HCT116 (cell line): ENCODE measurements at regions not wholly inside any gene's neighbourhood (a gene's known extent, or its start where the extent isn't known, plus 50 kb on each side); places are given as distances from the start of the nearest gene placed in this dataset.

Experiments used
- ATAC-seq: fragments of 200-7000 bp; cut with Tn5 transposase; 2 replicates; pipeline ENCODE4 v1.9.1; 2020; ENCODE audit warnings: mild to moderate bottlenecking, moderate library complexity
- BruUV-seq: library from RNA; stranded (reverse); fragments of 400-500 nt; replicated peaks from 2 replicates; lab custom pipeline; 2021; lab: Mats Ljungman, UMichigan
- CTCF ChIA-PET: fragments of 300-600 bp; sonication (Branson Sonifier 250); formaldehyde crosslinking; loops from one replicate; lab custom pipeline; 2021; ENCODE audit warnings: antibody characterized with exemption; lab: Charles Lee
- POLR2A ChIA-PET: fragments of 300-600, 350-600 bp; sonication (Branson Sonifier 250); formaldehyde crosslinking; loops from one replicate; lab custom pipeline; 2021; ENCODE audit warnings: antibody characterized with exemption; lab: Charles Lee
- RAD21 ChIA-PET, 2 experiments: fragments of 300-600 bp; sonication (Branson Sonifier 250); formaldehyde crosslinking; loops; one replicate each; lab custom pipeline; 2023; ENCODE audit warnings: low total read pairs in 2 of 2; ENCODE audit not compliant: uncharacterized antibody in 2 of 2, unreplicated experiment in 2 of 2, low non-redundant PET in 1 of 2; lab: Charles Lee
- DNase-seq: peaks from one replicate; pipeline ENCODE4 v3.0.0-alpha.2; 2010; ENCODE audit warnings: low read depth, low spot score
- H2AFZ ChIP-seq: fragments of 200-600 bp; shearing (Covaris generic), sonication (generic); 2 replicates; pipeline ENCODE4 v1.6.1; 2017; ENCODE audit warnings: low read depth, mixed run types, mixed read lengths, antibody characterized with exemption, low read length; ENCODE audit not compliant: poor library complexity, severe bottlenecking
- H3K27ac ChIP-seq: 2 replicates; pipeline ENCODE4 v1.5.1; 2012; ENCODE audit warnings: low read depth, low read length
- H3K27me3 ChIP-seq: fragments of 200-600 bp; sonication (generic); 2 replicates; pipeline ENCODE4 v1.6.1; 2016; ENCODE audit warnings: mixed run types, low read length, mixed read lengths; ENCODE audit not compliant: insufficient read depth
- H3K36me3 ChIP-seq, 2 experiments: fragments of 200-500 bp in 1 of 2; fragments of 200-600 bp in 1 of 2; sonication (Bioruptor generic) in 1 of 2; sonication (generic) in 1 of 2; 2 replicates each; pipeline versions ENCODE4 v1.5.1 to v1.6.1; 2014 to 2016; ENCODE audit warnings: low read length in 2 of 2, inconsistent platforms in 1 of 2, mixed read lengths in 1 of 2, mixed run types in 1 of 2; ENCODE audit not compliant: insufficient read depth in 2 of 2, control insufficient read depth in 1 of 2
- H3K4me1 ChIP-seq, 2 experiments: fragments of 200-600 bp in 1 of 2; sonication (generic) in 1 of 2; 2 replicates each; pipeline versions ENCODE4 v1.5.1 to v1.6.1; 2012 to 2017; ENCODE audit warnings: low read length in 2 of 2, inconsistent platforms in 1 of 2, mild to moderate bottlenecking in 1 of 2, mixed read lengths in 1 of 2, mixed run types in 1 of 2, moderate library complexity in 1 of 2; ENCODE audit not compliant: insufficient read depth in 2 of 2, control insufficient read depth in 1 of 2
- H3K4me2 ChIP-seq: fragments of 200-600 bp; sonication (generic); 2 replicates; pipeline ENCODE4 v1.6.1; 2017; ENCODE audit warnings: mixed run types, low read length, mixed read lengths
- H3K4me3 ChIP-seq, 2 experiments: fragments of 200-600 bp in 1 of 2; sonication (generic) in 1 of 2; replicated peaks in 1 of 2; 2 replicates each; pipeline ENCODE4 v1.5.1; 2011 to 2016; ENCODE audit warnings: low read length in 2 of 2, control low read depth in 1 of 2, low read depth in 1 of 2, mild to moderate bottlenecking in 1 of 2, mixed read lengths in 1 of 2, mixed run types in 1 of 2
- H3K79me2 ChIP-seq: fragments of 200-600 bp; sonication (generic); 2 replicates; pipeline ENCODE4 v1.6.1; 2017; ENCODE audit warnings: mild to moderate bottlenecking, mixed run types, low read length, moderate library complexity, mixed read lengths; ENCODE audit not compliant: insufficient read depth
- H3K9ac ChIP-seq: fragments of 200-600 bp; sonication (generic); 2 replicates; pipeline ENCODE4 v1.6.1; 2016; ENCODE audit warnings: low read length, mixed read lengths
- H3K9me2 ChIP-seq: fragments of 200-600 bp; sonication (generic), shearing (Covaris generic); 2 replicates; pipeline ENCODE4 v1.6.1; 2017; ENCODE audit warnings: mixed run types, mild to moderate bottlenecking, moderate library complexity; ENCODE audit not compliant: insufficient read depth
- H3K9me3 ChIP-seq, 2 experiments: fragments of 200-500 bp in 1 of 2; fragments of 200-600 bp in 1 of 2; sonication (Bioruptor generic) in 1 of 2; sonication (generic) in 1 of 2; 2 replicates each; pipeline ENCODE4 v1.6.1; 2014 to 2017; ENCODE audit warnings: low read length in 2 of 2, mixed read lengths in 2 of 2, inconsistent platforms in 1 of 2, low read depth in 1 of 2, mild to moderate bottlenecking in 1 of 2, mixed run types in 1 of 2, moderate library complexity in 1 of 2; ENCODE audit not compliant: control insufficient read depth in 1 of 2, insufficient read depth in 1 of 2
- H4K20me1 ChIP-seq: fragments of 200-600 bp; sonication (generic), shearing (Covaris generic); 2 replicates; pipeline ENCODE4 v1.6.1; 2017; ENCODE audit warnings: mixed run types, mild to moderate bottlenecking, moderate library complexity; ENCODE audit not compliant: insufficient read depth
- CEBPB ChIP-seq: IDR thresholded peaks from 2 replicates; pipeline ENCODE4 v1.6.1; 2012; ENCODE audit warnings: low read depth
- EZH2 ChIP-seq: fragments of 200-600 bp; sonication (generic); IDR thresholded peaks from 2 replicates; pipeline ENCODE4 v1.6.1; 2017; ENCODE audit warnings: antibody characterized with exemption, mixed run types
- EZH2phosphoT487 ChIP-seq: fragments of 200-600 bp; IDR thresholded peaks from 2 replicates; pipeline ENCODE4 v1.6.1; 2018; ENCODE audit warnings: antibody characterized with exemption, borderline replicate concordance
- JUND ChIP-seq: IDR thresholded peaks from 2 replicates; pipeline ENCODE4 v1.6.1; 2012
- POLR2A ChIP-seq: IDR thresholded peaks from 2 replicates; pipeline ENCODE4 v1.7.0; 2011; ENCODE audit warnings: borderline replicate concordance; ENCODE audit not compliant: insufficient read depth, insufficient read length; ENCODE audit errors: extremely low read depth
- POLR2AphosphoS5 ChIP-seq: IDR thresholded peaks from 2 replicates; pipeline ENCODE4 v1.6.1; 2011; ENCODE audit warnings: mild to moderate bottlenecking, low read depth, low read length, moderate library complexity
- SP1 ChIP-seq: IDR thresholded peaks from 2 replicates; pipeline ENCODE4 v1.6.1; 2012; ENCODE audit warnings: low read depth
- SRF ChIP-seq: IDR thresholded peaks from 2 replicates; pipeline ENCODE4 v1.6.1; 2012; ENCODE audit warnings: low read depth
- YY1 ChIP-seq: IDR thresholded peaks from 2 replicates; pipeline ENCODE4 v1.6.1; 2011; ENCODE audit warnings: low read length, low read depth, moderate library complexity, mild to moderate bottlenecking; ENCODE audit not compliant: insufficient replicate concordance; ENCODE audit errors: extremely low read depth
- ZFX ChIP-seq: fragments of 450-650 bp; IDR thresholded peaks from 2 replicates; pipeline ENCODE4 v1.6.1; 2017
- intact Hi-C: fragments of 100-400 bp; cut with micrococcal nuclease; formaldehyde crosslinking; loops from 2 replicates; pipeline ENCODE4 v1.10.0; 2022
- TF ChIP-seq, protein P1 (sequence below): IDR thresholded peaks from 2 replicates; pipeline ENCODE4 v1.6.1; 2011; ENCODE audit warnings: mild to moderate bottlenecking, low read length, moderate library complexity; ENCODE audit not compliant: insufficient replicate concordance; ENCODE audit errors: extremely low read depth
- TF ChIP-seq, protein P2 (sequence below): IDR thresholded peaks from 2 replicates; pipeline ENCODE4 v1.6.1; 2012
- TF ChIP-seq, protein P3 (sequence below): IDR thresholded peaks from 2 replicates; pipeline ENCODE4 v1.6.1; 2012; ENCODE audit warnings: low read depth
- TF ChIP-seq, protein P4 (sequence below), 3 experiments: fragments of 200-600 bp in 1 of 3; sonication (generic) in 1 of 3; IDR thresholded peaks in 2 of 3; conservative IDR thresholded peaks in 1 of 3; 2 replicates each; pipeline ENCODE4 v1.5.1; 2012 to 2017; ENCODE audit warnings: low read depth in 2 of 3, low read length in 2 of 3, antibody characterized with exemption in 1 of 3, borderline replicate concordance in 1 of 3, control low read depth in 1 of 3, mild to moderate bottlenecking in 1 of 3, mixed read lengths in 1 of 3, mixed run types in 1 of 3, moderate library complexity in 1 of 3; ENCODE audit not compliant: insufficient read depth in 1 of 3

DNA sequence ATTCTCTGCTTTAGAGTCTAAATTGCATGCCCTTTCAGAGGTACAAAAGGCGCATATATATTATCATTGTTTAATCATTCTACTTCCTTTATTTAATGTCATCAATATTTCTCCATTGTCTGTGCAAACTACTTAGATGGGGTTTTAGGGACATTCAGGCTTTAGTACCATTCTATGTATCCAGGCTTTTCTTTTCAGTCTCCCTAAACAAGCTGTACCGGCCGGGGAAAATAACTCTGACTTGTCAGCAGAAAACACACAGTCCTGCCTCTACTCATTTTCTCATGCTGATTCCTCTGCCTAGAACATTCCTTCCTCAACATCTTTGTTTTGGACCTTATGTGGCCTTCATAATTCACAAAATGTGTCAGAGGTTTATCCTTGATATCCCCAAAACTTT lies 392.1 kb upstream of the DAB2 start (continued):
- TF ChIP-seq POLR2AphosphoS5 (no peak), EZH2phosphoT487 (no peak), ZFX (no peak), SRF (no peak)
- TF ChIP-seq, protein P1, sequence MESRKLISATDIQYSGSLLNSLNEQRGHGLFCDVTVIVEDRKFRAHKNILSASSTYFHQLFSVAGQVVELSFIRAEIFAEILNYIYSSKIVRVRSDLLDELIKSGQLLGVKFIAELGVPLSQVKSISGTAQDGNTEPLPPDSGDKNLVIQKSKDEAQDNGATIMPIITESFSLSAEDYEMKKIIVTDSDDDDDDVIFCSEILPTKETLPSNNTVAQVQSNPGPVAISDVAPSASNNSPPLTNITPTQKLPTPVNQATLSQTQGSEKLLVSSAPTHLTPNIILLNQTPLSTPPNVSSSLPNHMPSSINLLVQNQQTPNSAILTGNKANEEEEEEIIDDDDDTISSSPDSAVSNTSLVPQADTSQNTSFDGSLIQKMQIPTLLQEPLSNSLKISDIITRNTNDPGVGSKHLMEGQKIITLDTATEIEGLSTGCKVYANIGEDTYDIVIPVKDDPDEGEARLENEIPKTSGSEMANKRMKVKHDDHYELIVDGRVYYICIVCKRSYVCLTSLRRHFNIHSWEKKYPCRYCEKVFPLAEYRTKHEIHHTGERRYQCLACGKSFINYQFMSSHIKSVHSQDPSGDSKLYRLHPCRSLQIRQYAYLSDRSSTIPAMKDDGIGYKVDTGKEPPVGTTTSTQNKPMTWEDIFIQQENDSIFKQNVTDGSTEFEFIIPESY, result no peak
- TF ChIP-seq, all 23 proteins: peak for 0

DNA sequence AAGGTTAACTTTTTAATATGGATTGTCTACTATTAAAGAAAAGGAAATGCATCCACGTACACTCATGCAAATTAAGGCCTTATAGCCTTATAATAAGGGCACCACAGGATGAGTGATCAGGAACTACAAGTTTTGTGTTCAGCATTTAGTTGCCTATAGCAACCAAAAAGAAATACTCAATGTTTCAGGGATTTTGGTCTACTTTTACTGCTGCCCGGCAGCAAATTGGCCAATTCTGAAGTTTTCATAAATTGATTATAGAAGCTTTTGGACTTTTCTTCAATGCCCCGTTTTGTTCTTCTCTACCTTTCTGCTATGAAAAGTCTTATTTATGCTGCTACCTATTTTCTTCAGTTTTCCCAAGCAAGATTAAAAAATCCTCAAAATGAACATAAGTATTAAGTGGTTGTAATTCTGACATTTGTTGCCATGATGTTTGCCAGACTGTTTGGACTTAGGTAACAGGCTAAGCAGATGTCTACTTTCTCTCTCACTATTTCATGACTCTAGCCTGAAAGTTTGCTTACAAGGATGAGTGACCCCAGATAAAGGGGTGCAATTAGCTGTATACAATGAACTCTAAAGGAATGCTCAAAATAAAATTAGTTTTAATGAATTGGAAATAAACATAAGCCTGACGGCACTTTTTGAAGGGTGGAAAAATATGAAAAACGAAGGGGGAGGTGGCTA lies 391.5 kb upstream of the DAB2 start:
- H3K4me1 ChIP-seq, result no peaks in the 10 kb centered on the region
- no peaks in the 10 kb centered on the region for H3K79me2 ChIP-seq
- H3K9me3 ChIP-seq, result no peaks in the 10 kb centered on the region
- POLR2A ChIA-PET, result no interaction called here
- no peaks in the 10 kb centered on the region for H3K27me3 ChIP-seq
- H4K20me1 ChIP-seq, result no peaks in the 10 kb centered on the region
- intact Hi-C loops, result no loop called here
- H3K9me2 ChIP-seq, result no peaks in the 10 kb centered on the region
- H3K4me2 ChIP-seq, result no peak overlapping the region
- RAD21 ChIA-PET, result no interaction called here
- H3K9ac ChIP-seq, result no peak overlapping the region
- ATAC-seq (no peak), DNase-seq (no peak)
- no peaks in the 10 kb centered on the region for H3K36me3 ChIP-seq
- no peak overlapping the region for H3K27ac ChIP-seq
- no peak overlapping the region for H3K4me3 ChIP-seq
- BruUV-seq, result no TSS peak
- H2AFZ ChIP-seq, result no peak overlapping the region
- CTCF ChIA-PET, result no interaction called here
- TF ChIP-seq, protein P2, sequence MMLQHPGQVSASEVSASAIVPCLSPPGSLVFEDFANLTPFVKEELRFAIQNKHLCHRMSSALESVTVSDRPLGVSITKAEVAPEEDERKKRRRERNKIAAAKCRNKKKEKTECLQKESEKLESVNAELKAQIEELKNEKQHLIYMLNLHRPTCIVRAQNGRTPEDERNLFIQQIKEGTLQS, result no peak
- TF ChIP-seq SP1 (no peak), CEBPB (no peak), JUND (no peak), POLR2A (no peak), YY1 (no peak), ZFX (no peak), EZH2 (no peak)
- TF ChIP-seq, protein P3, sequence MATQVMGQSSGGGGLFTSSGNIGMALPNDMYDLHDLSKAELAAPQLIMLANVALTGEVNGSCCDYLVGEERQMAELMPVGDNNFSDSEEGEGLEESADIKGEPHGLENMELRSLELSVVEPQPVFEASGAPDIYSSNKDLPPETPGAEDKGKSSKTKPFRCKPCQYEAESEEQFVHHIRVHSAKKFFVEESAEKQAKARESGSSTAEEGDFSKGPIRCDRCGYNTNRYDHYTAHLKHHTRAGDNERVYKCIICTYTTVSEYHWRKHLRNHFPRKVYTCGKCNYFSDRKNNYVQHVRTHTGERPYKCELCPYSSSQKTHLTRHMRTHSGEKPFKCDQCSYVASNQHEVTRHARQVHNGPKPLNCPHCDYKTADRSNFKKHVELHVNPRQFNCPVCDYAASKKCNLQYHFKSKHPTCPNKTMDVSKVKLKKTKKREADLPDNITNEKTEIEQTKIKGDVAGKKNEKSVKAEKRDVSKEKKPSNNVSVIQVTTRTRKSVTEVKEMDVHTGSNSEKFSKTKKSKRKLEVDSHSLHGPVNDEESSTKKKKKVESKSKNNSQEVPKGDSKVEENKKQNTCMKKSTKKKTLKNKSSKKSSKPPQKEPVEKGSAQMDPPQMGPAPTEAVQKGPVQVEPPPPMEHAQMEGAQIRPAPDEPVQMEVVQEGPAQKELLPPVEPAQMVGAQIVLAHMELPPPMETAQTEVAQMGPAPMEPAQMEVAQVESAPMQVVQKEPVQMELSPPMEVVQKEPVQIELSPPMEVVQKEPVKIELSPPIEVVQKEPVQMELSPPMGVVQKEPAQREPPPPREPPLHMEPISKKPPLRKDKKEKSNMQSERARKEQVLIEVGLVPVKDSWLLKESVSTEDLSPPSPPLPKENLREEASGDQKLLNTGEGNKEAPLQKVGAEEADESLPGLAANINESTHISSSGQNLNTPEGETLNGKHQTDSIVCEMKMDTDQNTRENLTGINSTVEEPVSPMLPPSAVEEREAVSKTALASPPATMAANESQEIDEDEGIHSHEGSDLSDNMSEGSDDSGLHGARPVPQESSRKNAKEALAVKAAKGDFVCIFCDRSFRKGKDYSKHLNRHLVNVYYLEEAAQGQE, result no peak
- TF ChIP-seq, protein P4, sequence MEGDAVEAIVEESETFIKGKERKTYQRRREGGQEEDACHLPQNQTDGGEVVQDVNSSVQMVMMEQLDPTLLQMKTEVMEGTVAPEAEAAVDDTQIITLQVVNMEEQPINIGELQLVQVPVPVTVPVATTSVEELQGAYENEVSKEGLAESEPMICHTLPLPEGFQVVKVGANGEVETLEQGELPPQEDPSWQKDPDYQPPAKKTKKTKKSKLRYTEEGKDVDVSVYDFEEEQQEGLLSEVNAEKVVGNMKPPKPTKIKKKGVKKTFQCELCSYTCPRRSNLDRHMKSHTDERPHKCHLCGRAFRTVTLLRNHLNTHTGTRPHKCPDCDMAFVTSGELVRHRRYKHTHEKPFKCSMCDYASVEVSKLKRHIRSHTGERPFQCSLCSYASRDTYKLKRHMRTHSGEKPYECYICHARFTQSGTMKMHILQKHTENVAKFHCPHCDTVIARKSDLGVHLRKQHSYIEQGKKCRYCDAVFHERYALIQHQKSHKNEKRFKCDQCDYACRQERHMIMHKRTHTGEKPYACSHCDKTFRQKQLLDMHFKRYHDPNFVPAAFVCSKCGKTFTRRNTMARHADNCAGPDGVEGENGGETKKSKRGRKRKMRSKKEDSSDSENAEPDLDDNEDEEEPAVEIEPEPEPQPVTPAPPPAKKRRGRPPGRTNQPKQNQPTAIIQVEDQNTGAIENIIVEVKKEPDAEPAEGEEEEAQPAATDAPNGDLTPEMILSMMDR (IDR thresholded peaks at IDR 0.05 in 2 of 3, conservative IDR thresholded peaks at IDR 0.05 in 1 of 3; ENCODE audit: borderline replicate concordance in 1 of 3, insufficient read depth in 1 of 3, low read depth in 2 of 3, low read length in 2 of 3), result no peak
- TF ChIP-seq, protein P1, result no peak
